ENCODE measurements at regions not wholly inside any gene's neighbourhood (a gene's known extent, or its start where the extent isn't known, plus 50 kb on each side); places are given as distances from the start of the nearest gene placed in this dataset.

DNA sequence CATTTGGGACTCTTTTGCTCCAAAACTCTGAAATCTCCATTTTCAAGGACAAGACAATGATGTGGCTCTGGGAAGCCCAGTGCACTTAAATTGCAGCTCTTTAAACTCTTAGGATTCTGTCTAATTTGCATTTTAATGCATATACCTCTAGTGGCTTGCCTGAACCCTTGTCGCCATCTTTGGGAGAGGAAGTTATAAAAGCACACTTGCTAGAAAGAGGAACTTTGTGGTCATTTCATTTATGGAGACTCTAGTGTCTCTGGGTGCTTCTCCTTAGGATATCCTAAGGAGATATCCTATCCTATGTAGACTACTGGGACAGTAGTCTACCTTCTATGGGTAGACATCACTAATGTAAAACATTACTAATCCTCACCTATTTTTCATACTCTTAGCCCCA, 77.3 kb upstream of the SLC1A3 start:
- DNase-seq (ENCODE audit: extremely low read depth, low read depth): no peak
- TF ChIP-seq CTCF (IDR thresholded peaks at IDR 0.05; ENCODE audit: low read depth, low read length): no peak

GRCh38 chr5:36530215-36530614, 76.2 kb upstream of the SLC1A3 start:
- no peak for TF ChIP-seq CTCF (IDR thresholded peaks at IDR 0.05; ENCODE audit: low read depth, low read length)
- no peak for DNase-seq (ENCODE audit: extremely low read depth, low read depth)

DNA sequence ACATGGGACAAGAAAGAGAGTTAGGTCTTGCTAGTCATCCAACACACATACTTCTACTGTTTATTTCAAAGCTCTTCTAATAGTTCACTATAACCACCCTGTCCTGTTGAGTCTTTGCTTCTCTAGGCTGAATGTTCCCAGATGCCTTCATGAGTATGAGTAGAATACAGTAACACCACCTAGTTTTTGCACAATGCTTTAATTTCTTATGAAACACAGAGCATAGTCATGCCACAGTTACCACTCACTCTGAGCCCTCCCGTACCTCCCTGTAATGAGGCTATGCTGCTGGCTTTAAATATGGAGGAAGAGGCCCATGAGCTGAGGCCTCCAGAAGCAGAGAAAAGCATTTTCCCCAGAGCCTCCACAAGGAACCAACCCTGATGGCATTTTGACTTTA, 75.0 kb upstream of the SLC1A3 start:
- DNase-seq (ENCODE audit: extremely low read depth, low read depth): no peak
- TF ChIP-seq CTCF (IDR thresholded peaks at IDR 0.05; ENCODE audit: low read depth, low read length): no peak

- TF ChIP-seq CTCF (IDR thresholded peaks at IDR 0.05; ENCODE audit: low read depth, low read length): no peak
- DNase-seq (ENCODE audit: extremely low read depth, low read depth): no peak
Observed at GRCh38 chr5:36535378-36535777, 71.0 kb upstream of the SLC1A3 start.

- no peak for TF ChIP-seq CTCF (IDR thresholded peaks at IDR 0.05; ENCODE audit: low read depth, low read length)
Observed at GRCh38 chr5:36535859-36536615, 70.4 kb upstream of the SLC1A3 start.

GRCh38 chr5:36536616-36537005, 69.8 kb upstream of the SLC1A3 start:
- DNase-seq (ENCODE audit: extremely low read depth, low read depth): no peak
- no peak for TF ChIP-seq CTCF (IDR thresholded peaks at IDR 0.05; ENCODE audit: low read depth, low read length)

More at GRCh38 chr5:36535859-36536615, 70.4 kb upstream of the SLC1A3 start:
- DNase-seq (ENCODE audit: extremely low read depth, low read depth): no peak

DNA sequence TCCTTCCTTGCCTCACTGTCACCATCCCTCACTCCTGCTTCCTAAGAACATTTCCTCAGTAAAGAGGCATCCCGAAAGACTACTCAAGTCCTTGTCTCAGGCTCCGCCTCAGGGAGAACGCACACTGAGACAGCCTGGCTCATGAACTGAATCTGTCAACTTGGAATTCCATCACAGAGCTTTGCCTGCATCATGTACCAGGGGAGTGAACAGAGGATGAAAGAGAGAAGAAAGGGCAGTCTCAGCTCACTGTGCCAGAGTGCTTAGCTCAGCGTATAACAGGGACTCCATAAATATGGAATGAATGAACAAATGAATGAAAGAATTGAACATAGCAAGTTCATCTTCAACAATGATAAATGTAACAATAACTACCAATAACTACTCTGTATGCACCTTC, 68.7 kb upstream of the SLC1A3 start:
- TF ChIP-seq CTCF (IDR thresholded peaks at IDR 0.05; ENCODE audit: low read depth, low read length): no peak
- DNase-seq (ENCODE audit: extremely low read depth, low read depth): no peak
